SU-DHL-6 (cell line): ENCODE measurements at regions not wholly inside any gene's neighbourhood (a gene's known extent, or its start where the extent isn't known, plus 50 kb on each side); places are given as distances from the start of the nearest gene placed in this dataset.

Experiments
- H2AFZ ChIP-seq: fragments of 200-600 bp; sonication (generic); 2 replicates; pipeline ENCODE4 v1.6.1; 2014; ENCODE audit warnings: low read depth, mild to moderate bottlenecking, moderate library complexity, mixed read lengths, antibody characterized with exemption, low read length; ENCODE audit not compliant: severe bottlenecking
- H3F3A ChIP-seq: fragments of 200-600 bp; shearing (Covaris generic); 2 replicates; pipeline ENCODE4 v1.6.0; 2016; ENCODE audit warnings: antibody characterized with exemption, mild to moderate bottlenecking; ENCODE audit not compliant: insufficient read depth
- H3K27ac ChIP-seq: fragments of 200-600 bp; sonication (generic); 2 replicates; pipeline ENCODE4 v1.5.1; 2016; ENCODE audit warnings: low read depth, mild to moderate bottlenecking, low read length, moderate library complexity, mixed read lengths
- H3K27me3 ChIP-seq: fragments of 200-600 bp; sonication (generic), shearing (Covaris generic); 2 replicates; pipeline ENCODE4 v1.6.0; 2014; ENCODE audit warnings: mild to moderate bottlenecking, low read length
- H3K36me3 ChIP-seq: fragments of 200-600 bp; sonication (generic); 2 replicates; pipeline ENCODE4 v1.6.1; 2014; ENCODE audit warnings: mild to moderate bottlenecking, low read length, mixed read lengths
- H3K4me2 ChIP-seq: fragments of 300-600, 200-600 bp; shearing (Covaris generic), sonication (generic); 2 replicates; pipeline ENCODE4 v1.6.0; 2014; ENCODE audit warnings: low read length, low read depth, mild to moderate bottlenecking; ENCODE audit not compliant: poor library complexity, severe bottlenecking
- H3K4me3 ChIP-seq: fragments of 200-600 bp; sonication (generic); 2 replicates; pipeline ENCODE4 v1.5.1; 2014; ENCODE audit warnings: antibody characterized with exemption, low read length, mild to moderate bottlenecking, mixed read lengths; ENCODE audit not compliant: insufficient read depth, poor library complexity, severe bottlenecking
- H3K79me2 ChIP-seq: fragments of 200-600 bp; sonication (generic); 2 replicates; pipeline ENCODE4 v1.6.1; 2014; ENCODE audit warnings: mild to moderate bottlenecking, low read length, moderate library complexity; ENCODE audit not compliant: insufficient read depth
- H3K9ac ChIP-seq: fragments of 200-600 bp; sonication (generic); 2 replicates; pipeline ENCODE4 v1.7.0; 2014; ENCODE audit warnings: mild to moderate bottlenecking, low read length
- H3K9me2 ChIP-seq: fragments of 200-600 bp; sonication (generic); replicated peaks from 2 replicates; pipeline ENCODE4 v1.6.1; 2014; ENCODE audit warnings: low read length; ENCODE audit not compliant: insufficient read depth
- H3K9me3 ChIP-seq: fragments of 200-600 bp; sonication (generic); 2 replicates; pipeline ENCODE4 v1.6.1; 2014; ENCODE audit warnings: low read length, mixed read lengths; ENCODE audit not compliant: insufficient read depth
- H4K20me1 ChIP-seq: fragments of 200-600 bp; sonication (generic); 2 replicates; pipeline ENCODE4 v1.6.1; 2014; ENCODE audit warnings: low read depth, mild to moderate bottlenecking, antibody characterized with exemption, low read length, moderate library complexity, mixed read lengths
- CTCF ChIP-seq: fragments of 200-600 bp; sonication (generic); IDR thresholded peaks from one replicate; pipeline ENCODE4 v1.5.1; 2017; ENCODE audit warnings: antibody characterized with exemption, mild to moderate bottlenecking, low read length, moderate library complexity; ENCODE audit not compliant: insufficient read depth, poor library complexity, severe bottlenecking
- EZH2phosphoT487 ChIP-seq: fragments of 200-600 bp; sonication (generic), shearing (Covaris generic); conservative IDR thresholded peaks from 2 replicates; pipeline ENCODE4 v1.6.1; 2018; ENCODE audit warnings: mild to moderate bottlenecking, antibody characterized with exemption, low read length, moderate library complexity, mixed read lengths

- Histone ChIP-seq H3K36me3 (no peaks in the 10 kb centered on the region), H2AFZ (no peak overlapping the region), H3K79me2 (no peaks in the 10 kb centered on the region), H3K9me3 (no peaks in the 10 kb centered on the region), H3K4me2 (no peak overlapping the region), H3K27ac (no peak overlapping the region), H3K27me3 (no peaks in the 10 kb centered on the region), H4K20me1 (no peaks in the 10 kb centered on the region), H3K9me2 (no peaks in the 10 kb centered on the region), H3K4me3 (no peak overlapping the region), H3F3A (no peaks in the 10 kb centered on the region), H3K9ac (no peak overlapping the region)
- TF ChIP-seq EZH2phosphoT487 = no peak
- TF ChIP-seq CTCF = no peak
Observed at GRCh38 chr16:54577651-54578128, 291.1 kb upstream of the IRX3 start.

- Histone ChIP-seq H4K20me1 (no peaks in the 10 kb centered on the region), H3F3A (no peaks in the 10 kb centered on the region), H3K9me2 (no peaks in the 10 kb centered on the region), H3K27ac (no peak overlapping the region), H3K9me3 (no peaks in the 10 kb centered on the region), H3K27me3 (no peaks in the 10 kb centered on the region), H3K36me3 (no peaks in the 10 kb centered on the region), H3K4me2 (no peak overlapping the region), H3K79me2 (no peaks in the 10 kb centered on the region), H3K4me3 (no peak overlapping the region), H3K9ac (no peak overlapping the region), H2AFZ (no peak overlapping the region)
- TF ChIP-seq CTCF = no peak
- no peak for TF ChIP-seq EZH2phosphoT487
Observed at GRCh38 chr16:54576785-54577184, 290.2 kb upstream of the IRX3 start.

GRCh38 chr16:54568906-54569807 lies 282.6 kb upstream of the IRX3 start:
- H3K36me3 ChIP-seq = no peaks in the 10 kb centered on the region
- no peaks in the 10 kb centered on the region for H3K79me2 ChIP-seq
- TF ChIP-seq EZH2phosphoT487 (no peak), CTCF (no peak)
- H3K9me3 ChIP-seq = no peaks in the 10 kb centered on the region
- no peaks in the 10 kb centered on the region for H3F3A ChIP-seq
- no peak overlapping the region for H3K27ac ChIP-seq
- H3K4me3 ChIP-seq = no peak overlapping the region
- no peaks in the 10 kb centered on the region for H4K20me1 ChIP-seq
- H3K9me2 ChIP-seq = no peaks in the 10 kb centered on the region
- H3K9ac ChIP-seq = no peak overlapping the region
- no peaks in the 10 kb centered on the region for H3K27me3 ChIP-seq
- H2AFZ ChIP-seq = no peak overlapping the region
- H3K4me2 ChIP-seq = no peak overlapping the region
